T1000 (cell line): ENCODE measurements at regions not wholly inside any gene's neighbourhood (a gene's known extent, or its start where the extent isn't known, plus 50 kb on each side); places are given as distances from the start of the nearest gene placed in this dataset.
"Not testable (repeated sequence)": the region's sequence is repeated elsewhere in the genome, so short reads cannot be mapped to it uniquely, and the experiment has no call there.

Experiments
- DNase-seq: peaks from one replicate; lab custom pipeline; 2025; ENCODE audit warnings: mixed read lengths; lab: John Stamatoyannopoulos, UW

GRCh38 chr11:87463486-87464102, 425.9 kb downstream of the TMEM135 start:
- no peak for DNase-seq

GRCh38 chr11:87462171-87462570, 424.4 kb downstream of the TMEM135 start:
- no peak for DNase-seq

- DNase-seq = no peak
Observed at GRCh38 chr11:87460842-87461637, 423.3 kb downstream of the TMEM135 start.

- no peak for DNase-seq
Observed at GRCh38 chr11:87460279-87460678, 422.5 kb downstream of the TMEM135 start.

- DNase-seq = no peak
Observed at GRCh38 chr11:87459351-87459750, 421.6 kb downstream of the TMEM135 start.

GRCh38 chr11:87456499-87456898, 418.8 kb downstream of the TMEM135 start:
- no peak for DNase-seq

GRCh38 chr11:87455180-87455579, 417.4 kb downstream of the TMEM135 start:
- DNase-seq = no peak

GRCh38 chr11:87454241-87454640, 416.5 kb downstream of the TMEM135 start:
- no peak for DNase-seq

GRCh38 chr11:87453531-87454089, 415.9 kb downstream of the TMEM135 start:
- DNase-seq = no peak

- not testable (repeated sequence) for DNase-seq
Observed at GRCh38 chr11:87452025-87452424, 414.3 kb downstream of the TMEM135 start.

GRCh38 chr11:87451395-87451794, 413.7 kb downstream of the TMEM135 start:
- DNase-seq = no peak

GRCh38 chr11:87447606-87448005, 409.9 kb downstream of the TMEM135 start:
- no peak for DNase-seq

GRCh38 chr11:87444993-87445392, 407.3 kb downstream of the TMEM135 start:
- no peak for DNase-seq

GRCh38 chr11:87443707-87444106, 406.0 kb downstream of the TMEM135 start:
- DNase-seq = no peak

- DNase-seq = no peak
Observed at GRCh38 chr11:87440076-87440770, 402.5 kb downstream of the TMEM135 start.

- DNase-seq = no peak
Observed at GRCh38 chr11:87438416-87438815, 400.7 kb downstream of the TMEM135 start.

- DNase-seq = no peak
Observed at GRCh38 chr11:87437844-87438223, 400.1 kb downstream of the TMEM135 start.

GRCh38 chr11:87437133-87437843, 399.6 kb downstream of the TMEM135 start:
- no peak for DNase-seq

- no peak for DNase-seq
Observed at GRCh38 chr11:87432022-87432421, 394.3 kb downstream of the TMEM135 start.

GRCh38 chr11:87431392-87431791, 393.7 kb downstream of the TMEM135 start:
- no peak for DNase-seq

GRCh38 chr11:87430821-87431220, 393.1 kb downstream of the TMEM135 start:
- DNase-seq = no peak

GRCh38 chr11:87429996-87430395, 392.3 kb downstream of the TMEM135 start:
- DNase-seq = no peak
